Fibroblast of the aortic adventitia (primary cell): ENCODE measurements at regions not wholly inside any gene's neighbourhood (a gene's known extent, or its start where the extent isn't known, plus 50 kb on each side); places are given as distances from the start of the nearest gene placed in this dataset.

Experiments
- DNase-seq: peaks from one replicate; pipeline ENCODE4 v3.0.0-alpha.2; 2010; ENCODE audit warnings: low read depth
- H3K4me3 ChIP-seq: 2 replicates; pipeline ENCODE4 v1.5.1; 2011; ENCODE audit warnings: low read depth, mild to moderate bottlenecking, control low read depth, low read length, moderate library complexity
- TF ChIP-seq, protein P1 (sequence below): IDR thresholded peaks from 2 replicates; pipeline ENCODE4 v1.5.1; 2011; ENCODE audit warnings: mild to moderate bottlenecking, low read length, control low read depth, inconsistent platforms; ENCODE audit not compliant: insufficient read depth

DNA sequence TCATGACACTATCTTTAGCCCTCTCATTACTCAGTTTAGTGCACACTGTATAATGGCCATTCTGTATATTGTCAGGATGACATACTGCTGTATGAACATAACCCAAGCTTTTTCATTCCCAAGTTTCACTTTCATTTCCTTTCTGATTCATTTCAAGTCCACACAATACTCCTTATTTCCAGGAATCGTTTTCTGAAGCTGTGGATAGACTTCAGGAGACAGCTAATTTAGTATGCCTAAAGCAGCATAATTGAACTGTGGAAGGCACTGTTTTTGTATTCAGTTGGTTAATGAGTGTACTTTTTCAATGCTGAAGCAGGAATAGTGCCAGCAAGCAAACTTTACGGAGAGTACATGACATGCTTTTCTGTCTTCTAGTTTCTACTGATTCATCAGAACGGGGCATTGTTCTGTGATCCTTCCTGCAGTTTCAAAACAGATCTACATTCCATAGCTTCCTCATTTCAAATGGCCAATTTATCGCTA is 578.5 kb upstream of the ZP4 start:
- DNase-seq, result peak; percentile 40
- H3K4me3 ChIP-seq, result peak overlapping the region; percentile 26
- TF ChIP-seq, protein P1, sequence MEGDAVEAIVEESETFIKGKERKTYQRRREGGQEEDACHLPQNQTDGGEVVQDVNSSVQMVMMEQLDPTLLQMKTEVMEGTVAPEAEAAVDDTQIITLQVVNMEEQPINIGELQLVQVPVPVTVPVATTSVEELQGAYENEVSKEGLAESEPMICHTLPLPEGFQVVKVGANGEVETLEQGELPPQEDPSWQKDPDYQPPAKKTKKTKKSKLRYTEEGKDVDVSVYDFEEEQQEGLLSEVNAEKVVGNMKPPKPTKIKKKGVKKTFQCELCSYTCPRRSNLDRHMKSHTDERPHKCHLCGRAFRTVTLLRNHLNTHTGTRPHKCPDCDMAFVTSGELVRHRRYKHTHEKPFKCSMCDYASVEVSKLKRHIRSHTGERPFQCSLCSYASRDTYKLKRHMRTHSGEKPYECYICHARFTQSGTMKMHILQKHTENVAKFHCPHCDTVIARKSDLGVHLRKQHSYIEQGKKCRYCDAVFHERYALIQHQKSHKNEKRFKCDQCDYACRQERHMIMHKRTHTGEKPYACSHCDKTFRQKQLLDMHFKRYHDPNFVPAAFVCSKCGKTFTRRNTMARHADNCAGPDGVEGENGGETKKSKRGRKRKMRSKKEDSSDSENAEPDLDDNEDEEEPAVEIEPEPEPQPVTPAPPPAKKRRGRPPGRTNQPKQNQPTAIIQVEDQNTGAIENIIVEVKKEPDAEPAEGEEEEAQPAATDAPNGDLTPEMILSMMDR, result no peak

DNA sequence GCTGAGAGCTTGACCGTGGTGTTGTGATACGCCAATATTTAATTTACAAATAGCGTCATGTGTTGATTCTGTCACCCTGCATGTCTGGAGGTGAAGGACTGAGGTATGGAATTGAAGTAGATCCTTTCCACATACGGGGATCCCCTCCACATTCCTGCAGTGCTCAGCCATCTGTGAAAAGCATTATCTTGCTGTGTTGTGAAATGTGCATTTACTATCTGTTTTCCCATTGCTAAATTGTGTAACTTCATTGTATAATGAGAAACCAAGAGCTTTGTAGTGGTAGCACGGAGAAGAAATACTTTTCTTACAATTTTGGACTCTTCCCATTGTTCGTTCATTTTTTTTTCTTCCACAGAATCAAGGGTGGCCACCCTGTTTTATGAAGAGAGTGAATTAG is 577.3 kb upstream of the ZP4 start:
- no peak for DNase-seq

DNA sequence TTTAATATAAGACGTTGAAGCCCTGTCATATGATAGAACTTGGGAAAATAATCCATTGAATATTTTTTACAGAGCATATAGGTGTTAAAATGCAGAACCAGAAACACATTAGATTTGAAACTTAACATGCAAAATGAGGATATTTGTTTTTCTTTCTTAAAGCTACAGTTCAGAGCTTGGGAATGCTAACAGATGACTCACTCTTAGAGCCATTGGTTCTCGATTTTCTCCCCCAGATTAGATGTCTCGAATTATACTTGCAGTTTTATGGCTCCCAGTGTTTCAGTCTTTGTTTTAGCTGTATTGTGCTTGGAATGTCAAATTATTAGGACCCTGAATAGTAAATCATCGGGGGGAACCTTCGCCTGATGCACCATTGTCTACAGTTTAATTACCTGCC is 575.7 kb upstream of the ZP4 start:
- DNase-seq, result peak; percentile 22
- no peak overlapping the region for H3K4me3 ChIP-seq
- TF ChIP-seq, protein P1, result no peak

More for the DNA sequence above, 577.3 kb upstream of the ZP4 start:
- H3K4me3 ChIP-seq, result no peak overlapping the region
- TF ChIP-seq, protein P1, result no peak

DNA sequence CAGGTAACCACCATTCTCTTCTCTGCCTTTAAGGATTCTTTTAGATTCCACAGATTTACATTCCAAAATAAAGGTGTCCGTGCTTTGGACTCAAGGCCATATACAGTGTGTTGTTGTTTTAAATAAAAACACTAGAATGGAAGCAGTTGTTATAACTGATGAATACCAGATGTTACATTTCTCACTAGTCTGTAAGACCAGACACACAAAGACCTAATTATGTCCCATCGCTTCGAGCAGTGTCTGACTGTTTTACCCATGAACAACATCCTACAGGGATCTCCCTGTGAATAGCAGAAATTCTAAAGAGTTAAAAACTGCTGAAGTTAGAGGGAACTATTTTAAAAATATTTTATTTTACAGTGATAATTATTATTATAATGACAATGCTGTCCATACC is 574.7 kb upstream of the ZP4 start:
- TF ChIP-seq, protein P1, result no peak
- H3K4me3 ChIP-seq, result no peak overlapping the region
- DNase-seq, result peak; percentile 15

DNA sequence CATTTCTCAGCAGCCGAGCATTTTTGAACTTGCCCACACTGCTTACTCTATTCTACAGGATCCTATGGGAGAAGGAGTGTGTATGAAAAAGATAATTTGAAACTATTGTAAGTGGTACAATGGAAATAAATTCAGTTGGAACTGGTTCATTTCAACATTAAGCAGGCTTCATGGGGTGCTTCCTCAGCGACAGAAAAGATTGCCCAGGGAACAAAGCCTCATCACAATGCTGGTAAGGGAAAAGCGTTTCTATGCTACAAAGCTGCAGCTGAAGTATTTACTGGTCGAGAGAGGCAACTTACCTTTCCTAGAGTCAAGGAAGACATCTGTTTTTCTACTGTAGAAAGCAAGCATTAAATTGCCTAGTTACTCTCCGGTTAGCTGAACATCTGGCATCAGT is 568.2 kb upstream of the ZP4 start:
- TF ChIP-seq, protein P1, result no peak
- DNase-seq, result no peak
- H3K4me3 ChIP-seq, result no peak overlapping the region

DNA sequence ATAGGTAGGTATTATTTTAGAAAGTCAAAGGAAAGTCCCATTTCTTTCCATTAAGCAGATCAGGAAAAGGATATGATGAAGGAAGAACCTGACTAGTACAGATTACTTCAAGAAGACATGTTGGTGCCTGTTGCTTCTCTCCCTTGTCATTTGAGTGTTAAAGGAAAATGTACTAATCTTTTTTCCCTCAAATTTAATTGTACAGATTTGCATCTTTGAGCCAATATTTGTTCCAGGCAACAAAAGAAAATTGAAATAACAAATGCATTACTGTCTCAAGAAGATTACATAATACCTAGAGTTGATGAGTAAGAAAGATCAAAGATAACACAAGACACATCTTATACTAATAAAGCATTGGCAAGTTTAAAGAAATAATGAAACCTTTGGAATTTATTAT is 566.9 kb upstream of the ZP4 start:
- no peak overlapping the region for H3K4me3 ChIP-seq
- TF ChIP-seq, protein P1, result no peak
- peak; percentile 5 for DNase-seq

DNA sequence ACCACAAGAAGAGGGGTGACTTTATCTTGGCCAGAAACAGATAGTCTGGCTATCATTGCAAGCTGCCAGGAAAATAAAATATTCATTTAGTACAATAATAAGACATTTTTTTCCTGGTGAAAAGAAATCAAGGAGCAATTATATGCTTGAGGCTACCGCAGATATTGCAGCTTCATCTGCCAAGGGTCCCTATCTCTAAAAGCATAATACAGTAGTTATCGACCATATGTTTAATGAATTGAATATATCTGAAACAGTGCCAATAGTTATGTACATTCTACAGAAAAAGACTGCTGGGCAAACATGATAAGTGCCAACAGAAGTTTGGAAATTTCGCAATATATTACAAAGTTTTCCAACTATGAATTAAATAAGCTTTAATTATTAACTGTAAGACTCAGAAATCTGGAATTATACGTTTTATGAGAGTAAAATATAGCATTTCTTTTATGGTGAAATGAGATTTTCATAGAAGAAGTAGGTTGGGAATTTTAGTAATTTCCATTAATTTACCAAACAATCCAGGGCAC is 561.1 kb upstream of the ZP4 start:
- no peak for DNase-seq
- TF ChIP-seq, protein P1, result no peak
- H3K4me3 ChIP-seq, result no peak overlapping the region
